ENCODE measurements at regions not wholly inside any gene's neighbourhood (a gene's known extent, or its start where the extent isn't known, plus 50 kb on each side); places are given as distances from the start of the nearest gene placed in this dataset.

GRCh38 chr18:53660306-53660705 lies 564.2 kb downstream of the MBD2 start:
- no peak overlapping the region for H3K27ac ChIP-seq (ENCODE audit: insufficient read depth, low read length)
- no peak for TF ChIP-seq SMC3 (IDR thresholded peaks at IDR 0.05; ENCODE audit: low read depth, low read length)
- no peak for TF ChIP-seq POLR2A (IDR thresholded peaks at IDR 0.05; ENCODE audit: low read depth, low read length)
- no peak for TF ChIP-seq CHD1 (IDR thresholded peaks at IDR 0.05; ENCODE audit: low read depth, low read length)
- no peak overlapping the region for H3K23ac ChIP-seq (ENCODE audit: low read depth, low read length)
- no peak overlapping the region for H3K9ac ChIP-seq (ENCODE audit: low read depth, low read length)
- H3K9me1 ChIP-seq (ENCODE audit: insufficient read depth, low read length): no peaks in the 10 kb centered on the region
- no peak overlapping the region for H2AK9ac ChIP-seq (replicated peaks; ENCODE audit: low read depth, low read length, poor library complexity)
- ATAC-seq (ENCODE audit: low read depth) (no peak), DNase-seq (no peak)
- H4K91ac ChIP-seq (ENCODE audit: insufficient read depth, low read depth, low read length): no peak overlapping the region
- no peak overlapping the region for H3K14ac ChIP-seq (replicated peaks; ENCODE audit: low read depth, low read length)
- in situ Hi-C loops (cut with MboI; ENCODE audit: low sequenced_read_pairs): no loop called here
- WGBS, 2 experiments (ENCODE audit: extremely low coverage in 2 of 2, insufficient read length in 1 of 2): no CpG with 5 or more reads among the region's 2 CpGs
- no peak overlapping the region for H2AK5ac ChIP-seq (ENCODE audit: low read depth, low read length)
- no peaks in the 10 kb centered on the region for H3K79me1 ChIP-seq (ENCODE audit: low read depth in 1 of 2, low read length in 2 of 2)
- H3K27me3 ChIP-seq (ENCODE audit: control insufficient read depth, insufficient read depth, low read length): no peaks in the 10 kb centered on the region
- no peak overlapping the region for H3K4me2 ChIP-seq (ENCODE audit: low read depth, low read length)
- no peak overlapping the region for H2BK120ac ChIP-seq (ENCODE audit: low read depth, low read length)
- ChIA-PET CTCF (no interaction called here), POLR2A (ENCODE audit: unreplicated experiment) (no interaction called here)
- dilution Hi-C loops (cut with HindIII; ENCODE audit: low sequenced_read_pairs, unreplicated experiment): no loop called here
- H3K18ac ChIP-seq (ENCODE audit: low read depth, low read length): no peak overlapping the region
- no peaks in the 10 kb centered on the region for H3K4me1 ChIP-seq (ENCODE audit: control insufficient read depth, insufficient read depth, low read length)
- BruUV-seq (replicated peaks): no TSS peak
- H2BK5ac ChIP-seq (ENCODE audit: low read depth, low read length, poor library complexity, severe bottlenecking): no peak overlapping the region
- no peak overlapping the region for H2BK15ac ChIP-seq (ENCODE audit: low read depth, low read length)
- H2BK20ac ChIP-seq (ENCODE audit: low read depth, low read length): no peak overlapping the region
- no peak overlapping the region for H3K4me3 ChIP-seq (ENCODE audit: insufficient read depth, low read depth, low read length)
- no peaks in the 10 kb centered on the region for H4K20me1 ChIP-seq (ENCODE audit: insufficient read depth, low read length)
- intact Hi-C loops (cut with micrococcal nuclease): no loop called here
- H4K5ac ChIP-seq (ENCODE audit: low read depth, low read length): no peak overlapping the region
- H3K9me3 ChIP-seq (ENCODE audit: control insufficient read depth, insufficient read depth, low read length): peaks cover 10% of the 10 kb centered on the region; the same call in 1 of the 2 replicates
- no peaks in the 10 kb centered on the region for H3K36me3 ChIP-seq (ENCODE audit: control insufficient read depth, insufficient read depth, low read length)
- H3K56ac ChIP-seq (ENCODE audit: extremely low read depth, insufficient read depth, low read length): no peak overlapping the region
- no peak overlapping the region for H2AFZ ChIP-seq (replicated peaks; ENCODE audit: low read length, poor library complexity)
- H4K8ac ChIP-seq (ENCODE audit: low read depth in 2 of 2, low read length in 2 of 2): no peak overlapping the region
- H3K4ac ChIP-seq (ENCODE audit: low read depth, low read length): no peak overlapping the region

Data from IMR-90 (cell line).